ENCODE measurements at regions not wholly inside any gene's neighbourhood (a gene's known extent, or its start where the extent isn't known, plus 50 kb on each side); places are given as distances from the start of the nearest gene placed in this dataset.

DNA sequence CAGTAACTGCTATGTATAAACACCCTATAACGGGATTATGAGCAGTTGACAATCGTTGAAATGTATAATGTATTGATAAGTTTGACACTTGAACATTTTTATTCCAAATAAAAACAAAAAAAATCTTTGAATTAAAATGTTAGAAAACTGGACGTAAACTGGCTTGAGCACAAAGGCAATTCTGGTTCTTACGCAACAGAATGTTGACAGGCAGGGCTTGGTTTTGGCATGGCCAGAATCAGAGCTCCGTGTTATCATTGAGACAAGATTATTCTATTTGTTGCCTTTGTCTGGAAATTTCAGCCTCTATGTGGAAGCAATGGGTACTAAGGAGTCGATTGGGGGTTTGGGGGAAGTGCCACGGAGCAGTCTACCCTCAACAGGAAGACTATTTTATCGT lies 1028.6 kb upstream of the ZEB2 start:
- no peak overlapping the region for H3K4me3 ChIP-seq (replicated peaks; ENCODE audit: insufficient read depth, low read length)
- H3K27ac ChIP-seq (replicated peaks), result no peak overlapping the region
- no peak for DNase-seq (ENCODE audit: low read depth in 1 of 2, low spot score in 1 of 2)
- no peaks in the 10 kb centered on the region for H3K27me3 ChIP-seq (ENCODE audit: insufficient read depth, poor library complexity, severe bottlenecking)
- TF ChIP-seq, protein P1, sequence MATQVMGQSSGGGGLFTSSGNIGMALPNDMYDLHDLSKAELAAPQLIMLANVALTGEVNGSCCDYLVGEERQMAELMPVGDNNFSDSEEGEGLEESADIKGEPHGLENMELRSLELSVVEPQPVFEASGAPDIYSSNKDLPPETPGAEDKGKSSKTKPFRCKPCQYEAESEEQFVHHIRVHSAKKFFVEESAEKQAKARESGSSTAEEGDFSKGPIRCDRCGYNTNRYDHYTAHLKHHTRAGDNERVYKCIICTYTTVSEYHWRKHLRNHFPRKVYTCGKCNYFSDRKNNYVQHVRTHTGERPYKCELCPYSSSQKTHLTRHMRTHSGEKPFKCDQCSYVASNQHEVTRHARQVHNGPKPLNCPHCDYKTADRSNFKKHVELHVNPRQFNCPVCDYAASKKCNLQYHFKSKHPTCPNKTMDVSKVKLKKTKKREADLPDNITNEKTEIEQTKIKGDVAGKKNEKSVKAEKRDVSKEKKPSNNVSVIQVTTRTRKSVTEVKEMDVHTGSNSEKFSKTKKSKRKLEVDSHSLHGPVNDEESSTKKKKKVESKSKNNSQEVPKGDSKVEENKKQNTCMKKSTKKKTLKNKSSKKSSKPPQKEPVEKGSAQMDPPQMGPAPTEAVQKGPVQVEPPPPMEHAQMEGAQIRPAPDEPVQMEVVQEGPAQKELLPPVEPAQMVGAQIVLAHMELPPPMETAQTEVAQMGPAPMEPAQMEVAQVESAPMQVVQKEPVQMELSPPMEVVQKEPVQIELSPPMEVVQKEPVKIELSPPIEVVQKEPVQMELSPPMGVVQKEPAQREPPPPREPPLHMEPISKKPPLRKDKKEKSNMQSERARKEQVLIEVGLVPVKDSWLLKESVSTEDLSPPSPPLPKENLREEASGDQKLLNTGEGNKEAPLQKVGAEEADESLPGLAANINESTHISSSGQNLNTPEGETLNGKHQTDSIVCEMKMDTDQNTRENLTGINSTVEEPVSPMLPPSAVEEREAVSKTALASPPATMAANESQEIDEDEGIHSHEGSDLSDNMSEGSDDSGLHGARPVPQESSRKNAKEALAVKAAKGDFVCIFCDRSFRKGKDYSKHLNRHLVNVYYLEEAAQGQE (IDR thresholded peaks at IDR 0.05; ENCODE audit: insufficient replicate concordance, low read depth), result no peak
- TF ChIP-seq, protein P2, sequence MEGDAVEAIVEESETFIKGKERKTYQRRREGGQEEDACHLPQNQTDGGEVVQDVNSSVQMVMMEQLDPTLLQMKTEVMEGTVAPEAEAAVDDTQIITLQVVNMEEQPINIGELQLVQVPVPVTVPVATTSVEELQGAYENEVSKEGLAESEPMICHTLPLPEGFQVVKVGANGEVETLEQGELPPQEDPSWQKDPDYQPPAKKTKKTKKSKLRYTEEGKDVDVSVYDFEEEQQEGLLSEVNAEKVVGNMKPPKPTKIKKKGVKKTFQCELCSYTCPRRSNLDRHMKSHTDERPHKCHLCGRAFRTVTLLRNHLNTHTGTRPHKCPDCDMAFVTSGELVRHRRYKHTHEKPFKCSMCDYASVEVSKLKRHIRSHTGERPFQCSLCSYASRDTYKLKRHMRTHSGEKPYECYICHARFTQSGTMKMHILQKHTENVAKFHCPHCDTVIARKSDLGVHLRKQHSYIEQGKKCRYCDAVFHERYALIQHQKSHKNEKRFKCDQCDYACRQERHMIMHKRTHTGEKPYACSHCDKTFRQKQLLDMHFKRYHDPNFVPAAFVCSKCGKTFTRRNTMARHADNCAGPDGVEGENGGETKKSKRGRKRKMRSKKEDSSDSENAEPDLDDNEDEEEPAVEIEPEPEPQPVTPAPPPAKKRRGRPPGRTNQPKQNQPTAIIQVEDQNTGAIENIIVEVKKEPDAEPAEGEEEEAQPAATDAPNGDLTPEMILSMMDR (IDR thresholded peaks at IDR 0.05; ENCODE audit: insufficient read depth, low read length), result no peak
- TF ChIP-seq POLR2AphosphoS5 (IDR thresholded peaks at IDR 0.05; ENCODE audit: low read depth) (no peak), SPI1 (IDR thresholded peaks at IDR 0.05; ENCODE audit: borderline replicate concordance, low read depth) (no peak), GABPA (IDR thresholded peaks at IDR 0.05; ENCODE audit: low read depth) (no peak)

DNA sequence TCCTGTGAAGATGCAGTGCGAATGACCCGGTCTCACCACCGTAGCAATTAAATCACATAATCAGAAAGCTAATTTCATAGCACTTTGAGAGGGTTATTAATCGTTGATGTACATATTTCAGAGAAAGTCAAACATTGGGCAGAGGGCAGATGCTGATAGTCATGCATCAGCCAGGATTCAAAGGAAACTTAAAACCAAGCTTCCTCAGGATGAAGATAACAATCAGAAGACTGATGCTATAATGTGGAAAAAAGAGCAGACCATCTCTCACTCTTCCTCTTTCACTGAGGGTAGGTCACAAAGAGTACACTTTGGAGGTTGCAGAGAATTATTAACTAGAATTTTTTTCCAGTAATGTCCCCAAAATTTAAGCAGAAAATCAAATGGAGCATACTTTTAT lies 1027.7 kb upstream of the ZEB2 start:
- Histone ChIP-seq H3K27ac (replicated peaks) (no peak overlapping the region), H3K27me3 (ENCODE audit: insufficient read depth, poor library complexity, severe bottlenecking) (no peaks in the 10 kb centered on the region), H3K4me3 (replicated peaks; ENCODE audit: insufficient read depth, low read length) (no peak overlapping the region)
- DNase-seq (ENCODE audit: low read depth in 1 of 2, low spot score in 1 of 2), result no peak
- TF ChIP-seq, protein P2 (IDR thresholded peaks at IDR 0.05; ENCODE audit: insufficient read depth, low read length), result no peak
- no peak for TF ChIP-seq SPI1 (IDR thresholded peaks at IDR 0.05; ENCODE audit: borderline replicate concordance, low read depth)
- no peak for TF ChIP-seq GABPA (IDR thresholded peaks at IDR 0.05; ENCODE audit: low read depth)
- TF ChIP-seq POLR2AphosphoS5 (IDR thresholded peaks at IDR 0.05; ENCODE audit: low read depth), result no peak
- TF ChIP-seq, protein P1 (IDR thresholded peaks at IDR 0.05; ENCODE audit: insufficient replicate concordance, low read depth), result no peak

DNA sequence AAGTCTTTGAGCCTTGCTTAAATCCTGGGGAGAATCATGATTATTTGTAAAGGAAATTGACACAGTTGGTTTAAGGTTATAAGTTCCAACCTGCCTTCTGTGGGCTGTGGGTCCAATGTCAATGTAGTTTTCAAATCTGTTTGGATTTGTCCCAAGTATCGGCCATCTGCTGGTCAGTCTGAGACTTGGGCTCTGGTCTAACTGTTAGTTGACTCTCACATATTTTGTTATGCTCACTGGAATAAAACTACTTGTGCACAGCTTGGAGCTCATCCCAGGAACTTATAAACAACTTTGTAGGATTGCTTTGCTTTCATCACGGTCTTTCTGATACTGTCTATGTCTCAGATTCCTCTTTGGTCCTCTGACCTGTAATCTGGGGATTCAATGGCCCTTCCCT lies 1026.2 kb upstream of the ZEB2 start:
- Histone ChIP-seq H3K27me3 (ENCODE audit: insufficient read depth, poor library complexity, severe bottlenecking) (no peaks in the 10 kb centered on the region), H3K4me3 (replicated peaks; ENCODE audit: insufficient read depth, low read length) (no peak overlapping the region), H3K27ac (replicated peaks) (no peak overlapping the region)
- no peak for DNase-seq (ENCODE audit: low read depth in 1 of 2, low spot score in 1 of 2)
- TF ChIP-seq, protein P2 (IDR thresholded peaks at IDR 0.05; ENCODE audit: insufficient read depth, low read length), result no peak
- no peak for TF ChIP-seq POLR2AphosphoS5 (IDR thresholded peaks at IDR 0.05; ENCODE audit: low read depth)
- no peak for TF ChIP-seq SPI1 (IDR thresholded peaks at IDR 0.05; ENCODE audit: borderline replicate concordance, low read depth)
- TF ChIP-seq, protein P1 (IDR thresholded peaks at IDR 0.05; ENCODE audit: insufficient replicate concordance, low read depth), result no peak
- TF ChIP-seq GABPA (IDR thresholded peaks at IDR 0.05; ENCODE audit: low read depth), result no peak

Data from HL-60 (cell line).